ENCODE measurements at regions not wholly inside any gene's neighbourhood (a gene's known extent, or its start where the extent isn't known, plus 50 kb on each side); places are given as distances from the start of the nearest gene placed in this dataset.

- no peak for DNase-seq
These were observed 223.6 kb downstream of the TBXT start for GRCh38 chr6:165944002-165944466.

- no peak for DNase-seq
These were observed 225.9 kb downstream of the TBXT start for GRCh38 chr6:165941786-165942185.

DNA sequence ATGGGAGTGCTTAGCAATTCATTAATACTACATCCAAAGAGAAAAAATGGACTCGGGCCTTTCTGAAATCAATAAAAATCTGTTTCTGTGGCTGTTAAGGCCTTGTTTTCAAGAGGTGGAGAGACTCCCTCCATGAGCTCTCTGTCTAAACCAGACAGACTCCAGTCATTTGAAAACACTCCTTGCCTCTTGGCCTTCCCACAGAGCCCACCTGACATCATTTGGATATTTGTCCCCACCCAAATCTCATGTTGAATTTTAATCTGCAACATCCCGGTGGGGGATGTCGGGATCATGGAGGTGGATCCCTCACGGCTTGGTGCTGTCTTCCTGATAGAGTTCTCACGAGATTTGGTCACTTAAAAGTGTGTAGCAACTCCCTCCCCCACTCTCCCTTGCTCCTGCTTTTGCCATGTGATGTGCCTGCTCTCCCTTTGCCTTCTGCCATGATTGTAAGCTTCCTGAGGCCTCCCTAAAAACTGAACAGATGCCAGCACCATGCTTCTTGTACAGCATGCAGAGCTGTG is 226.3 kb downstream of the TBXT start:
- no peak for DNase-seq

- DNase-seq, result no peak
These were observed 227.3 kb downstream of the TBXT start for GRCh38 chr6:165940366-165940765.

GRCh38 chr6:165939601-165940290 is 227.9 kb downstream of the TBXT start:
- no peak for DNase-seq

GRCh38 chr6:165939047-165939446 is 228.6 kb downstream of the TBXT start:
- no peak for DNase-seq

DNA sequence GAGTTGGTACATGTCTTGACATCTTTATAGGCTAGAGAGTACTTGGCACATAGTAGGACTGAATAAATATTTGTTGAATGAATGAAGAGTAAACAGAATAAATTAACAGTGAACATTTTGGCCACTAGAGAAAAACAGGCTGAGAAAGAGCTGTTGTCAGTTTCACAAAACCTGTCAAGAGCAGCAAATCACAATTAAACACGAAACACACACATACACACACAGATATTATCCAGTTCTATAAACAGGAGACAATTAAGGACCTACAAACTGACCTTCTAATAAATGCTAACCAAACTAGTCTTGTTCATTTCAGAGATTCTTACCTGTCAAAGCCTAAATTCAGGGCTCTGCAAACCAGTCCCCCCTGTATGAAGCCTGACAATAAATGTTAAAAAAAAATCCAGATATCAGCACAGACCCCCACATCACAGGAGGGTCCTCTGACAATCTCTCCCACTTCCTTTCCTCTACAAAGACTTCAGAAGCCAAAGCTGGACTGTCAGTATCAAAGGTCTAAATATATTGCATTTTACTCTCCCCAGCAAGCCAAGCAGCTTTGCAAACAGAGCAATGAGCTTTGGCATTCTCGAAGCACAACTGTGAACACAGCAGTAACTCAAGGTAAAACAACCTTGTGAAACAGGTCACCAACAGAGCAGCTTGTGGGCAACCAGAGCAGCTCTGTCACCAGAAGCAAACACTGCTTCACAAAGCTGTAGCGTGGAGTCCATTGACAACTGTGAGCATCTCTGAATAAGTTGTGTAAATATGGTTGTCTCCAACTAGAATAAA is 229.9 kb downstream of the TBXT start:
- DNase-seq, result no peak

GRCh38 chr6:165936660-165937059 is 231.0 kb downstream of the TBXT start:
- DNase-seq, result no peak

- no peak for DNase-seq
These were observed 231.6 kb downstream of the TBXT start for GRCh38 chr6:165936096-165936495.

DNA sequence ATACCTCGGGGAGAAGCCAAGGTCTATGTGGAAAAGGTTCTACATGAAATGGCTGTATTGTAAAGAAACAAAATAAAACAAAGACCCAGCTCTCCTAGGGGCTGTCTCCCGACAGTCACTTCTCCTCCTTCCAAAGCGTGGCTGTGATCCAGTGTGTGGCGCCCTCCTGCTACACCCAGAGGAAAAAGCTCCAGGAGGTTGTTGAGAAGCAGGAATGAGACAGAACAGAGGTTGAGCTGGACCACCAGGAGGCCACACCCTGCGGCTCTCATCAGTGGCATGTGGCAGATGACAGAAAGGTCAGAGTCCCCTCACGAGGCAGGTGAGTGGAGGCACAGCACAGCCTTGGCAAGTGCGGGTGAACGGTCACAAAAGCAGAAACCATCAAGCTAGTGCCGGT is 236.0 kb downstream of the TBXT start:
- no peak for DNase-seq

GRCh38 chr6:165930668-165931214 is 236.9 kb downstream of the TBXT start:
- DNase-seq, result no peak

- no peak for DNase-seq
These were observed 238.0 kb downstream of the TBXT start for GRCh38 chr6:165929607-165930006.

GRCh38 chr6:165926378-165926777 is 241.3 kb downstream of the TBXT start:
- no peak for DNase-seq

- no peak for DNase-seq
These were observed 242.0 kb downstream of the TBXT start for GRCh38 chr6:165925474-165926156.

- no peak for DNase-seq
These were observed 245.3 kb downstream of the TBXT start for GRCh38 chr6:165922309-165922794.

DNA sequence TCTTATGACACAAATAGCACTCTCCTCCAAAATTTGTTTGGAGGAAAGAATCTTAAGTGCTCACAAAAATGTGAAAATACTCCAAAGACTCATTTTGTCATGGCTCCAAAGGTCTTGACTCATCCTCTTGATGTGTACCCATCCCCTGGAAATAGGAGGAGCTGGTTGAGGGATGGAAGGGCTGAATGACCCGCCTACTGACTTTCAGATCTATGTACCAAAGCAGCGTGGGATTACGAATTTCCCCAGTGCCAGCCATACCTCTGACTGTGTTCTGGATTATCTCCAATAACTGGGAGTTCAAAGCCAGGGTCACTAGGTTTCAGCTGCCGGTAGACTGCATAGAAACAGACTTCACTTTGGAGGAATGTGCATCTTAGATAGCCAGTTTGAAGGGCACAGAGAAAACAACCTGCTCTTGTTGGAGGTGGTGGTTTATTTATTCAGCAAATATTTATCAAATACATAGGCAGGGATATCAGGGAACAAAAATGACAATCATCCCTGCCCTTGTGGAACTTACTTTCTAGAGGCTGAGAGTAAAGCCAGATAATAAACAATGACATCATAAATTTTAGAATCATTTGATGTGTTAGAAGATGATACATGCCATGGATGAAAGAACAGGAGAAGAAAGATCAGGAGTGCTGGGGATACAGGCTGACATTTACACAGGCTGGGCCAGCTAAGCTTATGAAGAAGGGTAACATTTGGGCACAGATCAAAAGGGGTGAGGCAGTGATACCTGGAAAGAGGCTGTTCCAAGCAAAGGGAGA is 246.6 kb downstream of the TBXT start:
- DNase-seq, result no peak

- DNase-seq, result no peak
These were observed 250.1 kb downstream of the TBXT start for GRCh38 chr6:165917576-165917975.

DNA sequence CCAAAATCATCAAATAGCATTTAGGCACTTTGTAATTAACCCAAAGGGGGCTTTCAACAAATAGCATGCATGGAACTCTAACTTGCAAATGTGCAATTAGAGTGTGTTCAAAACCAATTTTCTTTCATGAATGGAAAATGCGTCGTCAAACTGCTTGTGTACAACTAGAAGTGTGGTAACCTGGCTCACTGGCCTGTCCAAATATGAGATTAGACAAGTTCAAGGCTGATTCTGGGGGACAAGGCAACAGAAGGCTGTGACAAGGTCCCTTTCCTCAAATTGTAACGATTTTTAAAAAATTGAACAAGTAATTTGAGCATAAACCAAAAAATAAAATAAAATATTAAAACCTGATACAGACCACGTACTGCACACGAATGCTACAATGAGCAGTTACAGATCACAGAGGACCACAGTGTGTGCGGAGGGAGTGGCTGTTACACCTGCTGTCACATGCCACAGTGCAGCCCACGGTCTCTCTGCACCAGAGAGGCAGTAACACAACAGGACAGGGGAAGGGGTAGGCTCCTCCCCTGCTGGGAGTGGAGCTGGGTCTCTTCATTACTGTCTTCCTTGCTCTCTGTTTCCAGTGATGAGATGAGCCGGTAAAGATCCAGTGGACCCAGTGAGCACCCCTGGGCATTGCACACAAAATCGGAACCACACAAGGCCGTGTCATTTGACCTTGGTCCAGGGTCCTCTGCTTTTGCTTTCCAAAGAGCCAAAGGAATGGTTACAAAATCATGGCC is 252.2 kb upstream of the PDE10A start:
- DNase-seq, result no peak

- no peak for DNase-seq
These were observed 250.9 kb upstream of the PDE10A start for GRCh38 chr6:165913676-165914570.
